MV-4-11 (cell line): ENCODE measurements at regions not wholly inside any gene's neighbourhood (a gene's known extent, or its start where the extent isn't known, plus 50 kb on each side); places are given as distances from the start of the nearest gene placed in this dataset.
"Not testable (repeated sequence)": the region's sequence is repeated elsewhere in the genome, so short reads cannot be mapped to it uniquely, and the experiment has no call there.

Experiments
- DNase-seq: peaks from one replicate; lab custom pipeline; 2025; lab: John Stamatoyannopoulos, UW

- no peak for DNase-seq
Observed at GRCh38 chr2:226578879-226579278, 220.7 kb downstream of the IRS1 start.

GRCh38 chr2:226578373-226578772 is 221.2 kb downstream of the IRS1 start:
- DNase-seq = no peak

- DNase-seq = no peak
Observed at GRCh38 chr2:226575928-226576327, 223.7 kb downstream of the IRS1 start.

GRCh38 chr2:226573158-226573557 is 226.5 kb downstream of the IRS1 start:
- DNase-seq = no peak

GRCh38 chr2:226564667-226565066 is 235.0 kb downstream of the IRS1 start:
- DNase-seq = no peak

GRCh38 chr2:226561962-226562361 is 237.7 kb downstream of the IRS1 start:
- no peak for DNase-seq

- DNase-seq = no peak
Observed at GRCh38 chr2:226560325-226560724, 239.3 kb downstream of the IRS1 start.

GRCh38 chr2:226559536-226559935 is 240.1 kb downstream of the IRS1 start:
- DNase-seq = no peak

- DNase-seq = no peak
Observed at GRCh38 chr2:226558418-226558817, 241.2 kb downstream of the IRS1 start.

GRCh38 chr2:226556050-226556449 is 243.6 kb downstream of the IRS1 start:
- no peak for DNase-seq

- DNase-seq = no peak
Observed at GRCh38 chr2:226554701-226555100, 244.9 kb downstream of the IRS1 start.

- DNase-seq = no peak
Observed at GRCh38 chr2:226553333-226553732, 246.3 kb downstream of the IRS1 start.

- DNase-seq = no peak
Observed at GRCh38 chr2:226552571-226553285, 246.9 kb downstream of the IRS1 start.

- DNase-seq = no peak
Observed at GRCh38 chr2:226551522-226552250, 247.9 kb downstream of the IRS1 start.

GRCh38 chr2:226550801-226551200 is 248.8 kb downstream of the IRS1 start:
- DNase-seq = no peak

GRCh38 chr2:226548732-226549131 is 250.9 kb downstream of the IRS1 start:
- DNase-seq = no peak

- DNase-seq = no peak
Observed at GRCh38 chr2:226544596-226545210, 254.9 kb downstream of the IRS1 start.

GRCh38 chr2:226540204-226540994 is 259.2 kb downstream of the IRS1 start:
- DNase-seq = no peak

- DNase-seq = no peak
Observed at GRCh38 chr2:226536410-226536809, 263.2 kb downstream of the IRS1 start.

GRCh38 chr2:226532976-226533375 is 266.6 kb downstream of the IRS1 start:
- DNase-seq = not testable (repeated sequence)

GRCh38 chr2:226531061-226531810 is 268.4 kb downstream of the IRS1 start:
- DNase-seq = no peak

- DNase-seq = no peak
Observed at GRCh38 chr2:226529556-226529955, 270.1 kb downstream of the IRS1 start.
